Kidney tubule cell (primary cell): ENCODE measurements at regions not wholly inside any gene's neighbourhood (a gene's known extent, or its start where the extent isn't known, plus 50 kb on each side); places are given as distances from the start of the nearest gene placed in this dataset.
"Not testable (repeated sequence)": the region's sequence is repeated elsewhere in the genome, so short reads cannot be mapped to it uniquely, and the experiment has no call there.

ENCODE experiments used
- DNase-seq: peaks from one replicate; pipeline ENCODE4 v3.0.0-alpha.2; 2018; ENCODE audit warnings: low spot score

DNA sequence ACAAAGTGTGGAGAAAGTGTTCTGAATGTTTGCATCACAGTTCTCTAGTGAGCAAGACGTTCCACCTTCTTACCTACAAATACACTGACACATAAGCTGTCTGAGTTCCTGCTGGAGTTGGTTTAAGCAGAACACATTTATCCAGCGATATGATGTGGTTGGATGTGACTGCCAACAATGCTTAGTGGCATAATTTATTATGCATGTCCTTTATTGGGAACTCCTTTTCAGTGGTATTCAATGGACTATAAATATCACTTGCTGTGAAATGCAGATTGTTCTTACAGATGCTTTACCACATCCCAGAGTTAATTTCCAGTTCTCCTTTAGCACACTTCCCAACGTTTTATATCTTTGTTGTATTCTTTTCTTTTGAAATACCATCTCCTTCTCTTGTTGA lies 222.2 kb downstream of the LURAP1L start:
- DNase-seq, result no peak

DNA sequence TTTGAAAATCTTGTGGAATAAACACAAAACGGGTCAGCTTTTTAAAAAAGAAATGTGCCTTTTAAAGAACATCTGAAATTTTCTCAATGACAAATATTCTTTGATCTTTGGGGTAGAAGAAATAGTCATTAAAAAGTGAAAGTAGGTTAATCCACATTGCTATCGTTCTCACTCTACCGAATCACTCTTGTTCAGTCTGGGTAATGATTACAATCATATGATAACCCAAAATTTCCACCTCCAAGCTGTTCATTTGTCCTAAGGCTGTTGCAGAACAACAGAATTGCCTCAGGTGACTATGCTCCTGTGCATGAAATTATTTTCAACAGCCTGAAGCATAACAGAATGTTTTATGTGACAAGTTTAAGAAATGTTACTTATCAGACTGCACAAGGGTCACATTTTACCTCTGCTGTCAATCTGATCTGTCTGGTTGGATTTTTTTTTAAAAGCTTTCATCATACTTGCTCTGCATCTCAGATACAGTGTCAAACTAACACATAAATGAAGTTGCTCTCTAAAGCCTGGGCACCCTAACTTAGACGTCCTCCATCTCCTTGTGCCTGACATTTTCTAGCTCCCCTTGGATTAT lies 227.3 kb downstream of the LURAP1L start:
- DNase-seq, result no peak

DNA sequence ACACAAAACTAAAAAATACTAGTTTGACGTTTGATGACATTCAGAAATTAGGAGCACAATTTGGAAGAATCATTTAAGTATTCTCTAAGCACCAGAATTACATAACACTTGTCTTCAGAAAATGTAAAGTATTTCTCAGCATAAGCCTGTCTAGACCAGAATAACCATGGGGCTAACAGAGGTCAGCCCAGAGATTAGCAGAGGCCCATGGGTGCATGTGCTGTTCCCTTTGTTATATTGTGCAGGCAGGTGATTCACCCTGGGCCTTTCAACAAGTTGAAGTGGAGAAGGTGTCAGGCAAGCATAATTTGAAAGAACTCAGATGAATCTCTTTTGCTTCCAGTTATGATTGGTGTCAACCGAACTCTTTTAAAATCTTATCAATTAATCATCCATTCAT lies 227.9 kb downstream of the LURAP1L start:
- DNase-seq, result no peak

DNA sequence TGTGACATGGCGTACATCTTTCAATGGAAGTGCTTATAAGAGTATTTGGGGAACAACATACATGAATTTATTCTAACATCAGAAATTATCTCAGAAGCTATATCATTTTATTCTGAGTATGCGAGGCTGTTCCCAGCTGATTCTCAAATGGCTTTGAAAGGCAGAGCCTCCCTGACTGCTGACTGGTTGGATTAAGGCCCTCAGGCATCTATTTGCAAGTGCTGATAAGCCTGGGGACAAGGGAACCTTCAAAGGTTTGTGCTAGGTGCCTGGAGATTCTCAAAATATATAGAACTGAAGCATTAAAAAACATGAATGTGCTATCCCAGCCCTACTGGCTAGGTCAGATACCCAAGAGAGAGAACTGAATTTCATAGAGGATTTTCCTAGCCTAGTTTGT lies 235.1 kb downstream of the LURAP1L start:
- no peak for DNase-seq

DNA sequence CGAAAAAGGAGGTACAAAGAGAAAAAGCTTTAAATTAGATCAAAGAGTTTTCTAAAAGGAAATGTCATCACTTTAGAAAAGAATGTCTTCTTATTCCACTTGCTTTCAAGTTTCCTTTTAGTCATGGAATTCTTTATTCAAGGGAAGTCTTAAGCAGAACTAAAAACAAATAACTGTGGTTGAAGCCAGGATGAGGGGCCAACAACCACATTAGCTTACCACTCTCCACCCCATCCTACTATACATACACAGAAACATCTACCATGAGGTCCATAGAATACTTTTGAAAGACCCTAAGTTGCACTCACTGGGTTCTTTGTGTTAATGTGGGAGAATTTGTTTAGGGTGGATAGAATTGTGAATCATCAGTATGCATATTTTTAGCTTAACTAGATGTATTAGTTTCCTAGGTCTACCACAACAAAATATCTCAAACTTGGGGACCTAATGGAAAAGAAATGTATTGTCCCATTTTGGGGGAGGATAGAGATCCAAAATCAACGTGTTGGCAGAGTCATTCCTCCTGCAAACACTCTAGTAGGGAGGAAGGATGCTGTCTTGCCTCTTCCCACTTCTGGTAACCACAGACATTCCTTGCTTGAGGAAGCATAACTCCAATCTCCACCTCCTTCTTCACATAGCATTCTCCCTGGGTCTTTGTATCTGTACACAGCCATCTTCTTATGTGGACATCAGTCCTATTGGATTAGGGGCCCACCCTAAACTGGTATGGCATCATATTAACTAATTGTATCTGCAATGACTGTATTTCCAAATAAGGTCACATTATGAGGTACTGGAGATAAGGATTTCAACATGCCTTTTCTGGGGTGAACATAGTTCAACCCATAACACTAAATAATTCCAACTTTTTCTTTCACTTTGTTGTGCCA lies 239.4 kb downstream of the LURAP1L start:
- peak; percentile 30 for DNase-seq

DNA sequence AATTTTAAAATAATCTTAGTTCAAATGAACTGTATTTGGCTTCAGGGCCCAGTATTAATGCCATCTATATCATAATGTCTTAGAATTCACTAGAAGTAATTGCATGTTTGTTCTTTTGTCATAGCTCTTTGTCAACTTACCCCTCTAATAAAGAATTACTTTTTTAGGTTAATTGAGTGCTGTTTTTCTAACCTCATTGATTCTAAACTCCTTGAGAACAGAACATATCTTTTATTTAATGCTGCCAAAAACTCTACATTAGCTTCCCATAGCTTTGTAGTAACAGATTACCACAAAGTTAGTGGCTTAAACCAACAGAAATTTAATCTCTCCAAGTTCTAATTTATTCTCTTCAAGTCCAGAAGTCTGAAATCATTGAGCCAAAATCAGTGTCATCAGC lies 242.4 kb downstream of the LURAP1L start:
- no peak for DNase-seq

DNA sequence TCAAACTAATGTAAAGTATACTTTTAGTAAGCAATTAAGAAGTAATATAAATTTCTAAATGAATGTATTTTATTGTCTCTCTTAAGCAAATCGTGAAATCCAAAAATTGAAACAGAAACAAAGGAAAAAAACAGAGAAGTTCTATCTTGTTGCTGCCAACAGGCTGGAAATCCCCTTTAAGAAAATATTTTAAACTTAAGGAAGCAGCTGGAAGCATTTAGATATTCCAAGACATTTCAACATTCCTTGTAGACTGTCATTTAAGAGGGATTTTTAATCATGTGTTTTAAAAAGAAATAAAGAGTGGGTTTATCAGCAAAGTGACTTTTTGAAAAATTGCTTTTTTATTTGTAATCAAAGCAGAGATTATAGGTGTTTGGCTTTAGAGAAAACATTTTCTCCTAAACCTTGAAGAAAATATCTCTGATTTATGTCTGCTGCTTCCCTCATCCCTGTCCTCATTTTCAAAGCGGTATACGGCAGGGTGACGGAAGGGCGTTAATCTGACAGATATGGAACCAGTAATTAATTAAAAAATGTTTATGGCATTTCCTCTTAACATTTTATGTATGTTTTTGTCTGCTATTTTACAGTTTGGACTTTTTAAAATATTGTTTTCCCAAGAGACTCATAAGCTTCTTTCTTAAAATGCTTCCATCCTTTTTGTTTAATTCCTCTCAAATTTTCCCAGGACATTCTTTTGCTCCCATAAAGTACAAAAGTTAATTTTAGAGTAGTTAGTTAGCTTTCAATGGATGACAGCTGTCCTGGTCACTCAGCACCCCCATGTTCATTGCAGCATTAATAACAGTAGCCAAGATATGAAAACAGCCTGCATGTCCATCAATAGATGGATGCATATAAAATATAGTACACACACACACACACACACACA lies 245.6 kb downstream of the LURAP1L start:
- no peak for DNase-seq

DNA sequence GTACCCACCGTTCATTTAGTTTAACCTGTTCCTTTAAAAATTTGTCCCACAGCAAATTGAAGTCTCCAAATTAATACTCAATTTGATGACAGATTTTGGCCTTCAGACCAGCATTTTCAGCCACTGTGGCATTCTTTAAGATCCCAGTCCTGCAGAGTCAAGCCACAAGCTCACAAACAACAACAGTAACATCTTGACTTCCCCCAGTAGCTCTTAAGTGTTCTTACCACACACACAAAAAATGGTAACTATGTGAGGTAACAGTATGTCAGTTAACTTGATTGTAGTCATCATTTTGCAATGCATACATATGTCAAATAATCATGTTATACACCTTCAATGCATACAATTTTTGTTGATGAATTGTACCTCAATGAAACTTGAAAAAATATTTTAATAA lies 247.9 kb downstream of the LURAP1L start:
- no peak for DNase-seq

DNA sequence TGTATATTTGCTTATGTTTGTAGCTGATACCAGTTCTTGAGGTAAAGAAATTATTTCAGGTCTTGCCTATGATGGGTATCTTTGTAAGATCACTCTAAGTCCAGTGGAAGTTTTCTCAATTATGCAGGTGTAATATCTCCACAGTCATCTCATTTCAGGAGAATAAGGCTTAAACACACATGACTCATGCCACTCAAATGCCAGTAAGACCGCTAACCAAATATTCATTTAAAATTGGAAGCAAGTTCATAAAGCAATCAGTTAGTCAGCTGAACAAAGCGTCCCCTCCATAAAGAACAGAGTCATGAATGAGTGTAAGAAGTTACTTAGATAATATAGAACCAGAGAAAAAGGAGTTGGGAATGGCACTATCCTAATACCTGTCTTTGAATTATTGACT lies 248.7 kb downstream of the LURAP1L start:
- DNase-seq, result peak; percentile 34

DNA sequence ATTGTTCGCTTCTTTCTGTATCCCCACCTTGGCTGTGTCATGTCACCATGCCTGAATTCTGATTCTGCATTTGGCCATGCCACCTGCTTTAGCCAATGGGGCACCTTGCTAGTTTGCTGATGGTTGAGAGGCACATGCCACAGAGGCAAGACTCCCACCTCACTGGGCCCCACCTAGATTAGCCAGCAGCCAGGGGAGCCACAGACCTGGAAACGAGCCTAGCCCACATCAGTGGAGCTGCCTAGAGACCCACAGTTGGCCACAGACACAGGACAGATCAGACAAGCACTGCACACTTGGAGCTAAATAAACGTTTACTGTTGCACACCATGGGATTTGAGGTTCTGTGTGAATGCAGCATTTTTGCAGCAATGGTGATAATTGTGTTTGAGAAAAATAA lies 252.1 kb downstream of the LURAP1L start:
- no peak for DNase-seq

DNA sequence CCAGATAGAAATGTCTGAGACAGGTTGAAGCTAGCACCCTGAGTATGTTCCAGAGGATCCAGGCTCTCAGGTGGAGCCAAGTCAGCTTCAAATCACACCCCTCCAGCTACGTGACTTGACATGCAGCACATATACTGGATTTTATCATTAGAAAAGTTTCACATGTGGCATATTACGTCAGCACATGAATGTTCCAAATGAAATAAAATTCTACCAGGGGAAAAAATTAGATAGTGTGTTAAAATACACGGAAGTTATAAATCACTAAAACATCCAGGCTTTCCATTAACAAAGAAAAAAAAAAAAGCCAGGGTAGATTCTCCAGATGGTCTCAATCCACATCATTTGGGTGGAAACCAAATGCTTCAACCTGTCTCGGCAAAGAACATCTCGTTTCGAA lies 251.6 kb downstream of the MPDZ start:
- no peak for DNase-seq

DNA sequence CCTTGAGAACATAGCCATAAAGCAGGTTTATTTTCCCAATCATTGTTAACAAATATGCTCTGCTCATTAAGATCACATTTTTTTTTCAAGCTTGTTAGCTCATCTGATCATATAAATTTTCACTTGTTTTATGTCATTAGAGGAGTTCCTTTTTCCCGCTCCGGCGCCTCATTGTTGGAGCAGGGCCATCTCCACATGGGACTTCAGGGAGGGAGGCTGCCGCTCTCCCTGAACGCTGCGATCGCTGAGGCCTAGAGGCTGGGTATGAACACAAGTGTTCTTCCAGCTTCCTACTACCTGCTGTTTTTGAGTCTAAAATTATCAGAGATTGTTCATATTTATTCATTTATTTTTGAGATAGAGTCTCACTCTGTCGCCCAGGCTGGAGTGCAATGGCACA lies 246.9 kb downstream of the MPDZ start:
- DNase-seq, result no peak

DNA sequence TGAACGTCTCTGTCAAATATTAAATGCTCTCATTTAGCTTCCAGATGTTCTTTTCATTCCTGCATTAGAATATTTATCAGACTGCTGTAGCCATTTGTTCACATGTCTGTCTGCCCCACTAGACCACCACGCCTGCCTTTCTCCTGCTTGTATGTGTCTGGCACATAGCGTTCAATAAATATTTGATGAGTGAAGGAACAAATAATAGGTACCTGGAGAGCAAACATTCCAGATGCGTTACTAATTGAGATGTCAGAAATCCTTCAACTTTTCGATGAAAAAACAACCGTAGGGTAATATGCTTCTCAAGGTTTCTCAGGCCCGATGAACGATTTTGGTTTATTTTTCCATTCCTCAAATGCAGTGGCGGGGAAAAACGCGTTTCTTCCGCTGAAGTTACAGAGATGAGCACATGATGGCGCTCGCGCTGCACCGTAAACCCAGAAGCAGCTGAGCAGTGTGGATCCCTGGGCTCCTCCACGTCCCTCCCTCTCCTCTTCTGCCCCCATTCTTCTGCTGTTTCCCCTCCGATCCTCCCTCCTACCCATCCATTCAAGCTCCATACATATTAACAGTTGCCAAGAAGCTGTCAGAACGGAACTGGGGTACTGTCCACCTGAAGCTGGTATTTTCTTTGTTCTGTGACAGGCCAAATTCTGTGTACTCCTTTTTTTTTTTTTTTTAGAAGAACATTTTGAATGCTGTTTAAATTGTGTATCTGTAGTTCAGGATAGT lies 245.4 kb downstream of the MPDZ start:
- DNase-seq, result peak; percentile 65

DNA sequence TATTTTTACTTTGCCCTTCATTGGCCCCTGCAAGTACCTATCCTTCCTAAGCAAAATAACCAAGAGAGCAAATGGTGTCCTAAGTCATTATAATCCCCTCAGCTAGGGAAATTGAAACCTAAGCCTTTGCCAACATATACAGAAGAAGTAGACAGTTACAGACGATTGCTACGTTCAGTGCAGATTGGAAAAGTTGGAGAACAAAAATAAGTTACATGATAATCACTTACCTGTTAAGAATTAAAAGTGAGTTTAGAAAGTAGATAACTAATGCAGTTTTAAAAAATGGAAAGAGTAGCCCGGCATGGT lies 244.8 kb downstream of the MPDZ start:
- DNase-seq, result no peak

DNA sequence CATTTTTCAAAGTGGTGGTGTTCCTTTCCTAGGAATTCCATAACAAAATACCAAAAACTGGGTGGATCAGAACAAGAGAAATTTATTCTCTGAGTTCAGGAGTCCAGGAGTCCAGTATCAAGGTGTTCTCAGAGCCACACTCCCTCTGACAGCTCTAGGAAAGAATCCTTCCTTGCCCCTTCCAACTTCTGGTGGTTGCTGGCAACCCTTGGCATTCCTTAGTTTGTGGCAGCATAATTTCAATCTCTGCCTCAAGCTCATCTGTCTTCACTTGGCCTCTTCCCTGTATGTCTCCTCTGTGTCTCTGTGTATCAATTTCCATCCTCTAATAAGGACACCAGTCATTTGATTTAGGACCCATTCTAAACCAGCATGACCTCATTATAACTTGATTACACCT lies 243.7 kb downstream of the MPDZ start:
- no peak for DNase-seq

DNA sequence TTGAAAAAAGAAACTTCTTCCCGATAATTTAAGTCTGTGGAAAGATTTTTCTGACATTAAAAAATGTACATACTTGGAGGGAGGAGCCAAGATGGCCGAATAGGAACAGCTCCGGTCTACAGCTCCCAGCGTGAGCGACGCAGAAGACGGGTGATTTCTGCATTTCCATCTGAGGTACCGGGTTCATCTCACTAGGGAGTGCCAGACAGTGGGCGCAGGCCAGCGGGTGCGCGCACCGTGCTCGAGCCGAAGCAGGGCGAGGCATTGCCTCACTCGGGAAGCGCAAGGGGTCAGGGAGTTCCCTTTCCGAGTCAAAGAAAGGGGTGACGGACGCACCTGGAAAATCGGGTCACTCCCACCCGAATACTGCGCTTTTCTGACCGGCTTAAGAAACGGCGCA lies 241.7 kb downstream of the MPDZ start:
- not testable (repeated sequence) for DNase-seq

DNA sequence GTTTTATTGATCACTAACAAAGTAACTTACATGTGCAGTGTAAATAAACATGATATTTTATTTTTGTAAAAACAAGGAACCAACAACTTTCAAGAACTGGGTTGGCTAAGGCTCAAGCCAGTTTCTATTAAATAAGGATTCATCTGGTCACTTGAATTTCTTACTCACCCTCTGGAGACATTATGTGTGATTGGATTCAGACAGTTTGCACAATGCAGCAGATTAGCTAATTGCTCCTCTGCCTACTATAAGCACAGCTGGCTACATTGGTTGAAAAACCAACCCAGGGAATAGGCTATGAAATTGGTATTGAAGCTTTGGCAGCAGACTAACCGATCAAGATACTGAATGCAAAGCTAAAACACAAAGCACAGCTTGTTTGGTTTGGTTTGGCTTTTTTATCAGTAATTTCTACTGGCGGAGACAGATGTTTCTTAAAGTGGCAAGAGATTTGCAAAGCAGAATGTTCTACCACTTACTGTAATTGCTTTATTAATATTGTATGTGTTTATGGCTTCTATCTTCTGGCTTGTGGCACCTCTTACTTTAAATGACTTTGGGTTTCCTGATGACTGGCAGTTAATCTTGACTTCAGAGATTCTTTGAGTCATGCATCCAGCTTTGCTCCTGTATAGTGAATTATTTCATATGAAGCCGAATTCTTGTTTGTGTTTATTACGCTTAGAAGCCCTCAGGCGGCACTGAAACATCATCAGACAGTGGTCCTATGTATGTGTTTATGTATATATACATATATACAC lies 231.5 kb downstream of the MPDZ start:
- no peak for DNase-seq

DNA sequence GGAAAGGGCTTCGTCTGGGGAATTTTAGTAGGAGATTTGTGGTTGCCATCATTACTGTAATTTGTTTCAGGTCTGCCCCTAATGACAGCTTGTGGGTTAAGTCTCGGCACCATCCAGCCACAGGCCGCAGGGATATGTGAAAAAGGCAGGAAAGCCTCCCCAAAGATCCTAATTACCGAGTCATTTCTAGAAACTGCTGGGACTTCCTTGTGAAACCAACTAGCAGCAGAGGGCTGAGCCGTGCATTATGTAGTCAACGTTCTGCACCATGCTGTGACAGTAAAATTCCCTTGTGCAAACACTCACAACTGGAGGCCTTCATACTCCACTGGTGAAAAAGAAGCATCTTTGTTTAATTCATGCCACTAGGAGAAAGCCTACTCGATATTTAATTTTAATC lies 230.3 kb downstream of the MPDZ start:
- peak; percentile 8 for DNase-seq

DNA sequence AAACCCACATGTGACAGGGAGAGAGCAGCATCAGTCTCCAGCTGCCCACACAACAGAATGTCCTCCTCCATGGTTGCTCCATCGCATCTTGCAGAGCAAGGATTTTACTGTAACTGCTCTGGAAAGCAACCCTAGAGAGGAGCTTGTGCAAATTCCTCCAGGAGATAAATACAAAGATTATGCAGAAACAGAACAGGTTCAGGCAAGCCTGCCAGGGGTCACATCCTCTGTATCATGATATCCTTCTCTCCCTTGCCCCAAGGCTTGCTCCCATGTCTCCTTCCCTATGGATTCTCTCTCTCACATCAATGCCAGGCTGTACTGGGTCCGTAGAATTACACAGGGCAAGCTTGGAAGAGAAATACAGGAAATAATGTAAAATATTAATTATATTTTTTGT lies 226.0 kb downstream of the MPDZ start:
- no peak for DNase-seq

DNA sequence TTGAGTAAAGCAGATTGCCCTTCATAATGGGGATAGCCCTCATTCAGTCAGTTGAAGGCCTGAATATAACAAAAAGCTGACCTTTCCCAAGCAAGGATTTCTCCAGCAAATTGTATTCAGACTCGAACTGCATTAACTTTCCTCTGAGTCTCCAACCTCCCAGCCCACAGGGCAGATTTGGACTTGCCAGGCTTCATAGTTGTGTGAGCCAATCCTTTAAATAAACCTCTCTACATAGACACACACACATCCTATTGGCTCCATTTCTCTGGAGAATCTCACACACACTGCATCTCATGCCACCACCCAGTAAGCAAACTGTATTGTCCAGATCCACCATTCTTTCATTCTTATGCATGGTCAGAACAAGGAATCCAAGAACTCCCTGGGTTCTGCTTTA lies 225.1 kb downstream of the MPDZ start:
- no peak for DNase-seq
